ENCODE measurements at regions not wholly inside any gene's neighbourhood (a gene's known extent, or its start where the extent isn't known, plus 50 kb on each side); places are given as distances from the start of the nearest gene placed in this dataset.

GRCh38 chr2:60054571-60055340, 498.7 kb downstream of the BCL11A start:
- no peaks in the 10 kb centered on the region for H3K9me3 ChIP-seq (ENCODE audit: control insufficient read depth in 2 of 2, insufficient read depth in 1 of 2, low read length in 1 of 2)
- WGBS, result 79% methylated on average over 6 of the region's 6 CpGs
- peaks cover 4 to 6% of the 10 kb centered on the region in 2 donors for H3K36me3 ChIP-seq (ENCODE audit: control insufficient read depth in 2 of 2, insufficient read depth in 2 of 2, low read length in 1 of 2)
- H3K27ac ChIP-seq (ENCODE audit: low read depth in 1 of 2, low read length in 1 of 2), result peak overlapping the region in 1 of 2 donors; percentile 82
- H3K4me3 ChIP-seq (ENCODE audit: low read length in 2 of 2), result no peak overlapping the region
- no peaks in the 10 kb centered on the region for H3K27me3 ChIP-seq (ENCODE audit: control insufficient read depth in 2 of 2, insufficient read depth in 1 of 2, low read length in 1 of 2)
- no peak for DNase-seq (ENCODE audit: low read depth in 6 of 9, low spot score in 9 of 9)
- H3K4me1 ChIP-seq (ENCODE audit: control insufficient read depth in 2 of 2, insufficient read depth in 2 of 2, low read length in 2 of 2), result peaks cover 37 to 66% of the 10 kb centered on the region in 2 donors

- no peak overlapping the region for H3K4me3 ChIP-seq (ENCODE audit: low read length in 2 of 2)
- WGBS, result 4% methylated on average over 4 of the region's 4 CpGs
- H3K27me3 ChIP-seq (ENCODE audit: control insufficient read depth in 2 of 2, insufficient read depth in 1 of 2, low read length in 1 of 2), result no peaks in the 10 kb centered on the region
- peaks cover 35 to 56% of the 10 kb centered on the region in 2 donors for H3K4me1 ChIP-seq (ENCODE audit: control insufficient read depth in 2 of 2, insufficient read depth in 2 of 2, low read length in 2 of 2)
- peak overlapping the region; percentile 8 to 82 for H3K27ac ChIP-seq (ENCODE audit: low read depth in 1 of 2, low read length in 1 of 2)
- no peaks in the 10 kb centered on the region for H3K9me3 ChIP-seq (ENCODE audit: control insufficient read depth in 2 of 2, insufficient read depth in 1 of 2, low read length in 1 of 2)
- peak in 8 of 9 donors; percentile 40 to 84 (median 66) for DNase-seq (ENCODE audit: low read depth in 6 of 9, low spot score in 9 of 9)
- H3K36me3 ChIP-seq (ENCODE audit: control insufficient read depth in 2 of 2, insufficient read depth in 2 of 2, low read length in 1 of 2), result peaks cover 4 to 6% of the 10 kb centered on the region in 2 donors
Observed at GRCh38 chr2:60053791-60054190, 499.7 kb downstream of the BCL11A start.

GRCh38 chr2:60052601-60053000, 500.9 kb downstream of the BCL11A start:
- H3K4me1 ChIP-seq (ENCODE audit: control insufficient read depth in 2 of 2, insufficient read depth in 2 of 2, low read length in 2 of 2), result peaks cover 35 to 51% of the 10 kb centered on the region in 2 donors
- no peak overlapping the region for H3K27ac ChIP-seq (ENCODE audit: low read depth in 1 of 2, low read length in 1 of 2)
- peaks cover 6 to 7% of the 10 kb centered on the region in 2 donors for H3K36me3 ChIP-seq (ENCODE audit: control insufficient read depth in 2 of 2, insufficient read depth in 2 of 2, low read length in 1 of 2)
- 99% methylated on average over 3 of the region's 3 CpGs for WGBS
- no peak overlapping the region for H3K4me3 ChIP-seq (ENCODE audit: low read length in 2 of 2)
- no peaks in the 10 kb centered on the region for H3K27me3 ChIP-seq (ENCODE audit: control insufficient read depth in 2 of 2, insufficient read depth in 1 of 2, low read length in 1 of 2)
- no peaks in the 10 kb centered on the region for H3K9me3 ChIP-seq (ENCODE audit: control insufficient read depth in 2 of 2, insufficient read depth in 1 of 2, low read length in 1 of 2)
- DNase-seq (ENCODE audit: low read depth in 6 of 9, low spot score in 9 of 9), result no peak

- no peak for DNase-seq (ENCODE audit: low read depth in 6 of 9, low spot score in 9 of 9)
- Histone ChIP-seq H3K27me3 (ENCODE audit: control insufficient read depth in 2 of 2, insufficient read depth in 1 of 2, low read length in 1 of 2) (no peaks in the 10 kb centered on the region), H3K4me1 (ENCODE audit: control insufficient read depth in 2 of 2, insufficient read depth in 2 of 2, low read length in 2 of 2) (peaks cover 35 to 47% of the 10 kb centered on the region in 2 donors), H3K4me3 (ENCODE audit: low read length in 2 of 2) (no peak overlapping the region), H3K9me3 (ENCODE audit: control insufficient read depth in 2 of 2, insufficient read depth in 1 of 2, low read length in 1 of 2) (peaks cover 0 to 3% of the 10 kb centered on the region in 2 donors), H3K27ac (ENCODE audit: low read depth in 1 of 2, low read length in 1 of 2) (no peak overlapping the region), H3K36me3 (ENCODE audit: control insufficient read depth in 2 of 2, insufficient read depth in 2 of 2, low read length in 1 of 2) (peaks cover 6 to 7% of the 10 kb centered on the region in 2 donors)
- 97% methylated on average over 4 of the region's 4 CpGs for WGBS
Observed at GRCh38 chr2:60051991-60052390, 501.5 kb downstream of the BCL11A start.

- WGBS, result 86% methylated on average over 4 of the region's 4 CpGs
- DNase-seq (ENCODE audit: low read depth in 6 of 9, low spot score in 9 of 9), result no peak
- H3K27ac ChIP-seq (ENCODE audit: low read depth in 1 of 2, low read length in 1 of 2), result no peak overlapping the region
- peaks cover 11 to 14% of the 10 kb centered on the region in 2 donors for H3K4me1 ChIP-seq (ENCODE audit: control insufficient read depth in 2 of 2, insufficient read depth in 2 of 2, low read length in 2 of 2)
- peaks cover 6 to 7% of the 10 kb centered on the region in 2 donors for H3K36me3 ChIP-seq (ENCODE audit: control insufficient read depth in 2 of 2, insufficient read depth in 2 of 2, low read length in 1 of 2)
- no peaks in the 10 kb centered on the region for H3K27me3 ChIP-seq (ENCODE audit: control insufficient read depth in 2 of 2, insufficient read depth in 1 of 2, low read length in 1 of 2)
- H3K9me3 ChIP-seq (ENCODE audit: control insufficient read depth in 2 of 2, insufficient read depth in 1 of 2, low read length in 1 of 2), result peaks cover 0 to 5% of the 10 kb centered on the region in 2 donors
- no peak overlapping the region for H3K4me3 ChIP-seq (ENCODE audit: low read length in 2 of 2)
Observed at GRCh38 chr2:60047944-60048525, 505.4 kb downstream of the BCL11A start.

GRCh38 chr2:60047347-60047746, 506.1 kb downstream of the BCL11A start:
- Histone ChIP-seq H3K27me3 (ENCODE audit: control insufficient read depth in 2 of 2, insufficient read depth in 1 of 2, low read length in 1 of 2) (no peaks in the 10 kb centered on the region), H3K9me3 (ENCODE audit: control insufficient read depth in 2 of 2, insufficient read depth in 1 of 2, low read length in 1 of 2) (peaks cover 0 to 5% of the 10 kb centered on the region in 2 donors), H3K4me1 (ENCODE audit: control insufficient read depth in 2 of 2, insufficient read depth in 2 of 2, low read length in 2 of 2) (peaks cover 5 to 7% of the 10 kb centered on the region in 2 donors), H3K36me3 (ENCODE audit: control insufficient read depth in 2 of 2, insufficient read depth in 2 of 2, low read length in 1 of 2) (peaks cover 4 to 6% of the 10 kb centered on the region in 2 donors), H3K4me3 (ENCODE audit: low read length in 2 of 2) (no peak overlapping the region), H3K27ac (ENCODE audit: low read depth in 1 of 2, low read length in 1 of 2) (no peak overlapping the region)
- DNase-seq (ENCODE audit: low read depth in 6 of 9, low spot score in 9 of 9), result no peak
- WGBS, result 100% methylated on average over 2 of the region's 2 CpGs

- Histone ChIP-seq H3K4me1 (ENCODE audit: control insufficient read depth in 2 of 2, insufficient read depth in 2 of 2, low read length in 2 of 2) (no peaks in the 10 kb centered on the region), H3K36me3 (ENCODE audit: control insufficient read depth in 2 of 2, insufficient read depth in 2 of 2, low read length in 1 of 2) (peaks cover 0 to 3% of the 10 kb centered on the region in 2 donors), H3K4me3 (ENCODE audit: low read length in 2 of 2) (no peak overlapping the region), H3K27ac (ENCODE audit: low read depth in 1 of 2, low read length in 1 of 2) (no peak overlapping the region), H3K27me3 (ENCODE audit: control insufficient read depth in 2 of 2, insufficient read depth in 1 of 2, low read length in 1 of 2) (no peaks in the 10 kb centered on the region), H3K9me3 (ENCODE audit: control insufficient read depth in 2 of 2, insufficient read depth in 1 of 2, low read length in 1 of 2) (peaks cover 0 to 5% of the 10 kb centered on the region in 2 donors)
- 87% methylated on average over 4 of the region's 4 CpGs for WGBS
- DNase-seq (ENCODE audit: low read depth in 6 of 9, low spot score in 9 of 9), result no peak
Observed at GRCh38 chr2:60046529-60046928, 506.9 kb downstream of the BCL11A start.

- Histone ChIP-seq H3K27ac (ENCODE audit: low read depth in 1 of 2, low read length in 1 of 2) (no peak overlapping the region), H3K9me3 (ENCODE audit: control insufficient read depth in 2 of 2, insufficient read depth in 1 of 2, low read length in 1 of 2) (peaks cover 0 to 5% of the 10 kb centered on the region in 2 donors), H3K36me3 (ENCODE audit: control insufficient read depth in 2 of 2, insufficient read depth in 2 of 2, low read length in 1 of 2) (peaks cover 0 to 3% of the 10 kb centered on the region in 2 donors), H3K4me1 (ENCODE audit: control insufficient read depth in 2 of 2, insufficient read depth in 2 of 2, low read length in 2 of 2) (no peaks in the 10 kb centered on the region), H3K27me3 (ENCODE audit: control insufficient read depth in 2 of 2, insufficient read depth in 1 of 2, low read length in 1 of 2) (no peaks in the 10 kb centered on the region), H3K4me3 (ENCODE audit: low read length in 2 of 2) (no peak overlapping the region)
- DNase-seq (ENCODE audit: low read depth in 6 of 9, low spot score in 9 of 9), result no peak
- WGBS, result 93% methylated on average over 1 of the region's 1 CpG
Observed at GRCh38 chr2:60045456-60045855, 508.0 kb downstream of the BCL11A start.

- no peak for DNase-seq (ENCODE audit: low read depth in 6 of 9, low spot score in 9 of 9)
- Histone ChIP-seq H3K27me3 (ENCODE audit: control insufficient read depth in 2 of 2, insufficient read depth in 1 of 2, low read length in 1 of 2) (no peaks in the 10 kb centered on the region), H3K9me3 (ENCODE audit: control insufficient read depth in 2 of 2, insufficient read depth in 1 of 2, low read length in 1 of 2) (peaks cover 0 to 5% of the 10 kb centered on the region in 2 donors), H3K36me3 (ENCODE audit: control insufficient read depth in 2 of 2, insufficient read depth in 2 of 2, low read length in 1 of 2) (peaks cover 0 to 3% of the 10 kb centered on the region in 2 donors), H3K4me1 (ENCODE audit: control insufficient read depth in 2 of 2, insufficient read depth in 2 of 2, low read length in 2 of 2) (no peaks in the 10 kb centered on the region), H3K4me3 (ENCODE audit: low read length in 2 of 2) (no peak overlapping the region), H3K27ac (ENCODE audit: low read depth in 1 of 2, low read length in 1 of 2) (no peak overlapping the region)
- 98% methylated on average over 1 of the region's 1 CpG for WGBS
Observed at GRCh38 chr2:60044484-60044883, 509.0 kb downstream of the BCL11A start.
